Esophagus squamous epithelium (tissue), 4 donors: ENCODE measurements at regions not wholly inside any gene's neighbourhood (a gene's known extent, or its start where the extent isn't known, plus 50 kb on each side); places are given as distances from the start of the nearest gene placed in this dataset.

ENCODE experiments used
- CTCF ChIP-seq, 6 experiments: fragments of 450-650 bp in 4 of 6; fragments of 200-600 bp in 2 of 6; sonication (generic) in 2 of 6; IDR thresholded peaks; one replicate each; pipeline ENCODE4 v1.5.1; 2016 to 2019; ENCODE audit warnings: antibody characterized with exemption in 6 of 6, mild to moderate bottlenecking in 4 of 6, moderate library complexity in 4 of 6
- POLR2A ChIP-seq, 4 donors: fragments of 450-650 bp; IDR thresholded peaks; one replicate each; pipeline ENCODE4 v1.6.1; 2017; ENCODE audit warnings: antibody characterized with exemption in 4 of 4, mild to moderate bottlenecking in 4 of 4, moderate library complexity in 3 of 4

GRCh38 chr1:166629946-166630345 lies 209.3 kb upstream of the POGK start:
- TF ChIP-seq CTCF (IDR thresholded peaks at IDR 0.05), result no peak
- TF ChIP-seq POLR2A (IDR thresholded peaks at IDR 0.05), result no peak
